SH-SY5Y (cell line): ENCODE measurements at regions not wholly inside any gene's neighbourhood (a gene's known extent, or its start where the extent isn't known, plus 50 kb on each side); places are given as distances from the start of the nearest gene placed in this dataset.

Source experiments
- GATA2 ChIP-seq: IDR thresholded peaks from 2 replicates; pipeline ENCODE4 v1.6.1; 2011; ENCODE audit warnings: mild to moderate bottlenecking, low read depth, low read length
- GATA3 ChIP-seq: IDR thresholded peaks from 2 replicates; pipeline ENCODE4 v1.6.1; 2011; ENCODE audit warnings: low read depth, mild to moderate bottlenecking, low read length, moderate library complexity

GRCh38 chr5:174649391-174649790 lies 75.0 kb upstream of the MSX2 start:
- TF ChIP-seq GATA3 (no peak), GATA2 (no peak)
